IPS DF 6.9 (cell line): ENCODE measurements at regions not wholly inside any gene's neighbourhood (a gene's known extent, or its start where the extent isn't known, plus 50 kb on each side); places are given as distances from the start of the nearest gene placed in this dataset.

Experiments
- DNase-seq: peaks from one replicate; pipeline ENCODE4 v3.0.0-alpha.2; 2013; ENCODE audit warnings: low read depth, low spot score
- H3K27ac ChIP-seq: one replicate; pipeline ENCODE4 v1.5.1; 2013; ENCODE audit warnings: low read length, control low read depth
- H3K27me3 ChIP-seq: 2 replicates; pipeline ENCODE4 v1.6.1; 2013; ENCODE audit warnings: mild to moderate bottlenecking, low read length; ENCODE audit not compliant: control insufficient read depth, insufficient read depth
- H3K36me3 ChIP-seq: 2 replicates; pipeline ENCODE4 v1.6.1; 2013; ENCODE audit warnings: low read length; ENCODE audit not compliant: control insufficient read depth, insufficient read depth
- H3K4me1 ChIP-seq: 2 replicates; pipeline ENCODE4 v1.6.1; 2013; ENCODE audit warnings: low read length; ENCODE audit not compliant: control insufficient read depth, insufficient read depth
- H3K4me3 ChIP-seq: 2 replicates; pipeline ENCODE4 v1.5.1; 2013; ENCODE audit warnings: mild to moderate bottlenecking, low read length
- H3K9me3 ChIP-seq: 2 replicates; pipeline ENCODE4 v1.6.1; 2013; ENCODE audit warnings: low read length, inconsistent platforms; ENCODE audit not compliant: control insufficient read depth, insufficient read depth
- WGBS: extraction: QIAGEN DNeasy Blood & Tissue Kit; methylation state at CpG from one replicate; pipeline ENCODE4 v1.1.7; 2013; ENCODE audit warnings: mixed read lengths, missing lambda C conversion rate; ENCODE audit not compliant: insufficient read length, insufficient coverage; 5-methylcytosine and 5-hydroxymethylcytosine counted together

GRCh38 chr2:121976926-121977325, 221.5 kb downstream of the TSN start:
- no peaks in the 10 kb centered on the region for H3K9me3 ChIP-seq
- no peak overlapping the region for H3K4me3 ChIP-seq
- no peaks in the 10 kb centered on the region for H3K36me3 ChIP-seq
- H3K27me3 ChIP-seq = no peaks in the 10 kb centered on the region
- WGBS = no CpG with 5 or more reads among the region's 3 CpGs
- no peak overlapping the region for H3K27ac ChIP-seq
- H3K4me1 ChIP-seq = 0 out of 2 replicates have a peak, but pooled peaks cover 1% of the 10 kb centered on the region
- DNase-seq = no peak

GRCh38 chr2:121977326-121977725, 221.9 kb downstream of the TSN start:
- H3K36me3 ChIP-seq = no peaks in the 10 kb centered on the region
- H3K4me1 ChIP-seq = 0 out of 2 replicates have a peak, but pooled peaks cover 1% of the 10 kb centered on the region
- no CpG with 5 or more reads among the region's 3 CpGs for WGBS
- H3K9me3 ChIP-seq = no peaks in the 10 kb centered on the region
- DNase-seq = no peak
- H3K27me3 ChIP-seq = no peaks in the 10 kb centered on the region
- H3K4me3 ChIP-seq = no peak overlapping the region
- no peak overlapping the region for H3K27ac ChIP-seq

- H3K4me1 ChIP-seq = no peaks in the 10 kb centered on the region
- no CpG with 5 or more reads among the region's 3 CpGs for WGBS
- H3K9me3 ChIP-seq = no peaks in the 10 kb centered on the region
- H3K27ac ChIP-seq = no peak overlapping the region
- DNase-seq = no peak
- H3K27me3 ChIP-seq = no peaks in the 10 kb centered on the region
- H3K36me3 ChIP-seq = no peaks in the 10 kb centered on the region
- no peak overlapping the region for H3K4me3 ChIP-seq
Observed at GRCh38 chr2:121992700-121993099, 237.2 kb downstream of the TSN start.

GRCh38 chr2:121993682-121994081, 238.2 kb downstream of the TSN start:
- Histone ChIP-seq H3K27me3 (no peaks in the 10 kb centered on the region), H3K4me1 (no peaks in the 10 kb centered on the region), H3K9me3 (no peaks in the 10 kb centered on the region), H3K36me3 (no peaks in the 10 kb centered on the region), H3K27ac (no peak overlapping the region), H3K4me3 (no peak overlapping the region)
- WGBS = no CpG with 5 or more reads among the region's 5 CpGs
- no peak for DNase-seq

GRCh38 chr2:121994238-121995206, 239.1 kb downstream of the TSN start:
- no peaks in the 10 kb centered on the region for H3K4me1 ChIP-seq
- no peaks in the 10 kb centered on the region for H3K36me3 ChIP-seq
- no peak for DNase-seq
- no peaks in the 10 kb centered on the region for H3K9me3 ChIP-seq
- H3K27ac ChIP-seq = no peak overlapping the region
- H3K27me3 ChIP-seq = no peaks in the 10 kb centered on the region
- H3K4me3 ChIP-seq = no peak overlapping the region
- no CpG with 5 or more reads among the region's 3 CpGs for WGBS

GRCh38 chr2:121998751-121999150, 243.3 kb downstream of the TSN start:
- Histone ChIP-seq H3K27ac (no peak overlapping the region), H3K9me3 (no peaks in the 10 kb centered on the region), H3K4me3 (no peak overlapping the region), H3K36me3 (no peaks in the 10 kb centered on the region), H3K4me1 (no peaks in the 10 kb centered on the region), H3K27me3 (no peaks in the 10 kb centered on the region)
- no peak for DNase-seq
- WGBS = no CpG with 5 or more reads among the region's 4 CpGs

GRCh38 chr2:121999264-121999663, 243.8 kb downstream of the TSN start:
- H3K27me3 ChIP-seq = no peaks in the 10 kb centered on the region
- no peaks in the 10 kb centered on the region for H3K36me3 ChIP-seq
- DNase-seq = no peak
- WGBS = no CpG with 5 or more reads among the region's 6 CpGs
- H3K4me1 ChIP-seq = no peaks in the 10 kb centered on the region
- no peak overlapping the region for H3K4me3 ChIP-seq
- H3K27ac ChIP-seq = no peak overlapping the region
- no peaks in the 10 kb centered on the region for H3K9me3 ChIP-seq

GRCh38 chr2:122000556-122001340, 245.3 kb downstream of the TSN start:
- H3K4me1 ChIP-seq = no peaks in the 10 kb centered on the region
- H3K4me3 ChIP-seq = no peak overlapping the region
- H3K9me3 ChIP-seq = no peaks in the 10 kb centered on the region
- no peak overlapping the region for H3K27ac ChIP-seq
- WGBS = no CpG with 5 or more reads among the region's 21 CpGs
- no peaks in the 10 kb centered on the region for H3K27me3 ChIP-seq
- DNase-seq = no peak
- H3K36me3 ChIP-seq = no peaks in the 10 kb centered on the region

- Histone ChIP-seq H3K9me3 (no peaks in the 10 kb centered on the region), H3K36me3 (no peaks in the 10 kb centered on the region), H3K4me1 (no peaks in the 10 kb centered on the region), H3K4me3 (no peak overlapping the region), H3K27ac (no peak overlapping the region), H3K27me3 (no peaks in the 10 kb centered on the region)
- WGBS = no CpG with 5 or more reads among the region's 7 CpGs
- DNase-seq = no peak
Observed at GRCh38 chr2:122001441-122001874, 246.0 kb downstream of the TSN start.

GRCh38 chr2:122003196-122003940, 247.9 kb downstream of the TSN start:
- no peaks in the 10 kb centered on the region for H3K27me3 ChIP-seq
- H3K4me3 ChIP-seq = no peak overlapping the region
- H3K9me3 ChIP-seq = no peaks in the 10 kb centered on the region
- H3K27ac ChIP-seq = no peak overlapping the region
- WGBS = no CpG with 5 or more reads among the region's 11 CpGs
- DNase-seq = no peak
- no peaks in the 10 kb centered on the region for H3K36me3 ChIP-seq
- H3K4me1 ChIP-seq = no peaks in the 10 kb centered on the region
